Epithelial cell of prostate (primary cell): ENCODE measurements at regions not wholly inside any gene's neighbourhood (a gene's known extent, or its start where the extent isn't known, plus 50 kb on each side); places are given as distances from the start of the nearest gene placed in this dataset.

ENCODE experiments used
- DNase-seq: peaks from one replicate; pipeline ENCODE4 v3.0.0-alpha.2; 2011; ENCODE audit warnings: low read depth, low spot score
- H3K27ac ChIP-seq: fragments of 450-650 bp; 2 replicates; pipeline ENCODE4 v1.5.1; 2017; ENCODE audit warnings: mild to moderate bottlenecking

DNA sequence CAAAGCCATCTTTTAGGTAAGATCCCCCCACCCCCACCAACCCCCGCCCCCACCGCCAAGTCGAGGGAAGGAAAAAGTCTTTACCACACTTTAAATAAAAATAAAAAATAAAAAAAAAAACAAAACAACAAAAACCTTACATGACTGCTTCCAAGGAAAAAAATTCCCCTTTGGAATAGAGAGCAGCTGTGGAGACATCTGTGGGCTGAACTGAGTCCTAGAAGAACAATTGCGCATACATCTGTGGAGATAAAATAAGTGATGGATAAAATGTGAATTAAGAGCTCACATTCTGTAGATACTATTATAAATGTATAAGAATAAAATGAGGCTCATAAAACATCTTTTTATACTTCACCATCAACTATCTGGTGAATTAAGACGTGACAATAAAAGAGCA is 601.7 kb upstream of the AGTR1 start:
- DNase-seq, result no peak
- no peak overlapping the region for H3K27ac ChIP-seq

DNA sequence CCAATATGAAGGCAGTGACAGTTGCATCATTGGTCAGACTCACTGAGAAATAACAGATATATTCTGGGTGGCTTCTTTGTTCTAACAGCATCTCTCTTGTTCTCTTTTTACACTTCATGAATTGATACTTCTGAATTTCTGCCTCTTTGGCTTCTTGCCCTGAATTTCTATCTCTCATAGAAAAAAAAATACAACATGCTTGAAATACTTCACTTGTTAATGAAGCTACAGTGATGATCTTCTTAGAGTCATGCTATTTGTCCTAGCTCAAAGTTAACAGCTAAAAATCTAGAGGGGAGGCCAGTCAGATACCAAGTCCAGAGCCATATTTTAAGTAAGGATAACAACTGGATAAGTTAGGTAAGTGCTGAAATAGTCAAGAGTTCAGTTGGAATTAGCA is 597.2 kb upstream of the AGTR1 start:
- H3K27ac ChIP-seq, result no peak overlapping the region
- DNase-seq, result no peak

DNA sequence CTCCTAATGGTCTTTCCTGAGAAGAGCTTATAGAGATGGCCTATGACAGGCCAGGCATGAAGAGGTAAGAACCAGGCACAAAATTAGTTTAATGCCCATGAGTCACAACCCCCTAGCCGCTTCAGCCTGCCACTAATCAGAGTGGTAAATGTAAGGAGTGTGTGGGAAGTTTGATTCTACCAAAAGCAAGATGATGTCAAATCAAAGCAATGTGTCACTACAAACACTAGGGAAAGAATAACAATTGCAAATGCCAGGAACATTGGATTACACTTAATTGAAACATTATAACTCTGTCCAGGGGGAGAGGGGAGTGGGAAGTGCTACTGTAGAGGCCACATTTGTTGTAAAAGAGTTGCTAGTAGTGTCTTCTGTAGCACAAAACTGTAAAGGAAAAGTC is 596.6 kb upstream of the AGTR1 start:
- H3K27ac ChIP-seq, result no peak overlapping the region
- no peak for DNase-seq

DNA sequence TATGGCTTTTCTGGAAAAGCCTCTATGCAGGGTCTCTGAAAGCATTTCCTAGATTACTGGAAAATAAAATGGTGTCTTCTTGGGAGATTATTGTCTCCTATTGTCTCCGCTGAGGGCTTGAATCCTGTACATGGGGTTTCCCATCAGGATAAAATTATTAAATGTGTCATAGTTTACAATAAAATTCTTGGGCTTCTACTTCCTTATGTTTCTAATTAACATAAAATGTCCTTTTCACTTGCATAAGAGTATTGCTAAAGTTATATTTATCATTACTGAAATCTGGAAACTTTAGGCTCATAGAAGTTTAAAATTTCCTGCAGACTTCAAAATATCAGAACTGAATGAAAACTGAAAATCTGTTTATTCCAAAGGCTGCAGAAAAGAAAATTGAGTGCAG is 595.5 kb upstream of the AGTR1 start:
- no peak overlapping the region for H3K27ac ChIP-seq
- DNase-seq, result no peak

DNA sequence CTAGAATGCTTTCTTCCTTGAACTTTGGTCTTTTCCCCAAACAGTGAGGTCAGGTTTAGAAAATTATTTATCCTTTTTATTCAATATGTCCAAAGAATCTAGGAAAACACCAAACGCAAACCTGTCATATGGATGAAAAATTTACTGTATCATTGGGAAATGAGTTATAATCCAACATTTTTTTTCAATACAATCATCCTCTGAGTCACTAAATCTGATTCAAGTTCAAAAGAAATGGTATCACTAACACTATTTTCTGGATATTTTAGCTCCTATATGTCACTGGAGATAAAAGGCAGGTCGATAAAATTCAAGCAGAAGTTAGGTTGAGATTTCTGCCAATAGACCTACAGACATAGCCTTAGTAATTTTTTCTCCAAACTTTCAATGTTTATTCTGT is 591.6 kb upstream of the AGTR1 start:
- DNase-seq, result no peak
- H3K27ac ChIP-seq, result no peak overlapping the region

DNA sequence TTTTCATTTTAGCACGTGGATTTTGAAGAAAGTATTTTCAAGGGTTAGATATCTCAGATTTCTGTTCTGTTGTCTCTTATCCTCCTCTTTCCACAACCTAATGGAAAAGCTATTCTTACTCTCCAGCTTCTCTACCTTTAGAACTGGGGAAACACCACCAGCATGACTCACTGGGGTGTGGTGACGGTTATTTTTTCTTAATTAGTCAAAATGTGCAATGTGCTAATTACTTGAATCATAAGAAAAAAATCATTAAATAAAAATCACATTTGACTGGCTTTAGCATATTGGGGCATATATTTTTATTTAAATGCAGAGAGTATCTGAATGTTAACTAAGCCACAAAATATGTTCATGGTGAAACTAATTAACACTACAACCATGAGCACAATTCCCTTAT is 570.7 kb upstream of the AGTR1 start:
- no peak for DNase-seq
- H3K27ac ChIP-seq, result no peak overlapping the region

DNA sequence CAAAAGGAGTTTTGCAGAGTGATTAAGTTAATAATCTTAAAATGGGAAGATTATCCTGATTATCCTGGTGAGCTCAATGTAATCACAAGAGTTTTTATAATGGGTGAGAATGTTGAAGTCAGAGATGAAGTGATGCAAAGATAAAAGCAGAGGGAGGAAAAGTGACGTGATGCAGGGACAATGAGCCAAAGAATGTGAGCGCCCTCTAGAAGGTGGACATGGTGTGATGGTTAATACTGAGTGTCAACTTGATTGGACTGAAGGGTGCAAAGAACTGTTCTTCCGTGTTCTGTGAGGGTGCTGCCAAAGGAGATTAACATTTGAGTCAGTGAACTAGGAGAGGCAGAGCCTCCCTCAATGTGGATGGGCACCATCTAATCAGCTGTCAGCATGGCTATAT is 569.6 kb upstream of the AGTR1 start:
- DNase-seq, result no peak
- no peak overlapping the region for H3K27ac ChIP-seq

DNA sequence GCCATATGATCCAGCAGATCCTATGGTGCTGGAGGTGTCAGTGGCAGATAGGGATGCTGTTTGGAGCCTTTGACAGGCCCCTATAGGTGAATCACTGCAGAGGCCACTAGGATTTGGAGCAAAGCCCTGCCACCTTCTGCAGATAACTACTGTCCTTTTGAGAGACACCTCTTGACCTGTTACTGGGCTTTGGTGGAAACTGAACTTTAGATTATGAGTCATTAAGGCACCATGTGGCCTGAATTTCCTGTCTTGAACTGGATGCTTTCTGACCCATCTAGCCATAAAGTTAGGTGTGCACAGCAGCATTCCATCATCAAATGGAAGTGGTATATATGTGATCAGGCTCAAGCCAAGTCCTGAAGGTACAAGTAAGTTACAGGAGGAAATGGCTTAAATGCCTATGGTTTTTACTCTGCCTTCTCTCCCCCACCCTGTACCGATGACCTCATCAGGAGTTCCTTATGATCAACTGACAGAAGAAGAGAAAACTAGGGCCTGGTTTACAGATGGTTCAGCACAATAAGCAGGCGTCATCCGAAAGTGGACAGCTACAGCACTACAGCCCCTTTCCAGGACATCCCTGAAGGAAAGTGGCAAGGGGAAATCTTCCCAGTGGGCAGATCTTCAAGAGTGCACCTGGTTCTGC is 565.6 kb upstream of the AGTR1 start:
- H3K27ac ChIP-seq, result no peak overlapping the region
- DNase-seq, result no peak

DNA sequence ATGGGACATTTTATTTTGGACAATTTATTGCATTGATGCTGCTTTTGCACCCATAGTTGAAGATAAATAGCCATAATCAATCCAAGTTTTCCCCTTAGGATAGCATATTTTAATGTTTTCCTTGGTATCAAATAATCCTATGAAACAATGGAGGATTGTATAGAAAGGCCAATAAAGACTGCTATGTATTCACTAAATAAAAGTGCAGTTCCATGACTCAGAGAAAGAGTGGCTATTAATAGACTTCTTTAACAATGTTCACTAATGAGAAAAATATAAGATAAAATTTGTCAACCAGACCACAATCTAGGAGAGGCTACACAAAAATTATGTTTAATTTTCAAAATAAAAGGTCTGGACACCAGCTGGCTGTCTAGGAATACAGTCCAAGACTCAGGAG is 560.9 kb upstream of the AGTR1 start:
- DNase-seq, result no peak
- no peak overlapping the region for H3K27ac ChIP-seq

DNA sequence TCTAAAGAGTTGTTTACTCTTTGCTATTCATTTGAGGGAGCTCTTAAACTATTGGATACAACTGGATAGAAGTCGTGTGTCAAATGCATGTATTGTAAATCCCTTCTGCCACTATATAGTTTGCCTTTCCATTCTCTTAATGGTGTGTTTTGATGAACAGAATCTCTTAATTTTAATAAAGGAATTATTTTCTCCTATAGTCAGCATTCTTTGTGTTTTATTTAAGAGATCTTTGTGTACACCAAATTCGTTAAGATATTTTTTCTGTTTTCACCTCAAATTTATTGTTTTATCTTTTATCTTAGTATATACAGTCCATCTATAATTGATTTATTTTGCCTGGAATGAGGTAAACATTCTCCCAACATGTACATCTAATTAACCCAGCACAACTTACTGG is 551.5 kb upstream of the AGTR1 start:
- no peak for DNase-seq
- H3K27ac ChIP-seq, result no peak overlapping the region

DNA sequence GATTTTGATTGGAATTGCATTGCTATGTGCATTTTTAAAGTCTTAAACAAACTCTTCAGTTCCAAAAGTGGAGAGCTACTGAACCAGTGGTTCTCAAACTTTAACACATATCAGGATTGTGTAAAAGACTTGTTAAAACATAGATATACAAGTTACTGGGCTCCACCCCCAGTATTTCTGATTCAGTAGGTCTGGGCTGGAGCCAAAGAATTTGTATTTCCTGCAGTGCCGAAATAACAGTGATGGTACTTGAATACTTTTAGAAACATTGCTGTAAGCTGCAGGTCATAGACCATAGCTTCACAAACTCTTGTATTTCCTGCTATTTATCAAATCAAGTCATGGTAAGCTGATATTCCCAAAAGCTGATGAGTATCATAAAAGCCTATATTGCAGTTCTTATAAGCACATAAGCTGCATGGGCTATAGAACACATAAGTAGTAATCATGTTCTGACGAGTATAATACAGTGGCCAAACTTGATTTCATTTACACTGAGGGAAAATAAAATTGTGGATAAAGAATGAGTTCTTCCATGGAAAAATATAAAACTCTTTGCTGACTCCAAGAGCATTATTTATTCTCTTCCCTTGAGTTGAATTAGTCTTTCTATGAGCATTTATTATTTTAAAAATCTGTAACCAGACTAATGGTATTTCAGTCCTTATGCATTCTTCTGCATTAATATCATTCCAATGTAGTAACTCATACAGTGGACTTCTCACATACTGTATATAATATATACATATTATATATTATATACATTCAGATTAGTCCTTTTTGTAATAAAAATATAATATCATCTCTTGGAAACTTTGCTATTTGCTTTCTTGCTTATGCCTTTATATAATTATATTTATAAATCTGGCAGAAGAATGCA is 550.5 kb upstream of the AGTR1 start:
- H3K27ac ChIP-seq, result no peak overlapping the region
- no peak for DNase-seq

DNA sequence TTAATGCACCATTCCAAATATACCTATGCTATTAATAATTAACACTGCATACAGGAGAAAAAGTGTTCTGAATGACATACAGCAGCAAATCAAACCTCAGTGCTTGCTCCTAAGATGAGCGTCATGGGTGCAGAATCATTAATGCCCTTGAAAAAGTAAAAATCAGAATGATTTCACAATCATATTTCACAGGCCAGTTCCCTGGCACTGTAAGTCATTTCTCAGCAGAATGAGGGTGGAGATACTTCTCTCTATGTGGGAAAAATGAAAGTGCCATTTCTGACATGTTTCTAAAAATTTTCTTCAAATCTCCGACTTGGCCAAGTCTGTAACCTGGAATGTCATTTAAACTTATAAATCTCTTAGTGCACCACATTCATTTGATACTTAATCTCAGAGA is 549.8 kb upstream of the AGTR1 start:
- no peak overlapping the region for H3K27ac ChIP-seq
- DNase-seq, result no peak

DNA sequence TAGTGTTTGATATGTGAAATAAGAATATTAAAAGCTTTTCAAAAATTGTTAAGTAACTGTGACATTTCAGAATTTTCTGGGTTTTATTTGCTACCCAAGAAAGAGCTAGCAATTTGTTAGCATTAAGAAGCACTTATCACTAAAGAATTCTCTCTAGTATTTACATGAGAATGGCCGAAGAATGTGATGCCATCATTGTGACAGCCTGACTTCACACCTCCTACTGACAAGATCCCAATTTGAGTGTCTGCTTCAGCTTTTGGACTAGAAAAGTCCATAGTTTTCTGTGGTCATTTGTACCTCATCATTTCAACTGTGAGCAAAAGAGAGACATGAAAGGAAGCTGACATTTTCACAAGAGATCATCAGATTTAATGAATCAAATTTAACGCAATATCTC is 548.1 kb upstream of the AGTR1 start:
- DNase-seq, result no peak
- no peak overlapping the region for H3K27ac ChIP-seq

DNA sequence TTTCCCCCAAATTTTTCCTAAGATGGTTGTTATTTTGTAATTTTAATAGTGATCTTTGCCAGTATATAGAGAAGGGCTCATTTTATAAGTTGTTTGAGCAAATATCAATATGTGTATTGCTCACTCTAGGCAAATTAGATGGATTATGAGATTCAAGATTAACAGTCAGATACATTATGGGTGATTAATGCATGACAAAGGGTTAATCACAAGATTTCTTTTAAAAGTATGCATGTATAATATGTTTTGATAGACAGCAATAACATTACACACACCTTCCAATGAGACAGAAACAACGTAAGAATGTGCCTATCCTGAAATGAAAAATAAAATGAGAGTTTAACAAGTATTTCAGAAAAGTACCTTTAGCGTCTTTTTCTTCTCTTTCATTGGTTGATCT is 547.6 kb upstream of the AGTR1 start:
- no peak overlapping the region for H3K27ac ChIP-seq
- no peak for DNase-seq

DNA sequence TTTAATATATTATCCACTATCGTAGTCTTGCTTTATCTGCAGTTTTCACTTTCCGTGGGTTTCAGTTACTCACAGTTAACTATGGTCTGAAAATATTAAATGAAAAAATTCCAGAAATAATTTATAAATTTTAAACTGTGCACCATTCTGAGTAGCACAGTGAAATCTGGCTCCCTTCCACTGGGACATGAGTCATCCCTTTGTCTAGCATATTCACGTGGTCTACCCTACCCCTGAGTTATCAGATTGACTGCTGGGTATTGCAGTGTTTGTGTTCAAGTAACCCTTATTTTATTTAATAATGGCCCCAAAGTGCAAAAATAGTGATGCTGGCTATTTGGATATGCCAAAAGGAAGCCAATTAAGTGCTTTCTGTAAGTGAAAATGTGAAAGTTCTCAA is 539.5 kb upstream of the AGTR1 start:
- H3K27ac ChIP-seq, result no peak overlapping the region
- peak; percentile 45 for DNase-seq

DNA sequence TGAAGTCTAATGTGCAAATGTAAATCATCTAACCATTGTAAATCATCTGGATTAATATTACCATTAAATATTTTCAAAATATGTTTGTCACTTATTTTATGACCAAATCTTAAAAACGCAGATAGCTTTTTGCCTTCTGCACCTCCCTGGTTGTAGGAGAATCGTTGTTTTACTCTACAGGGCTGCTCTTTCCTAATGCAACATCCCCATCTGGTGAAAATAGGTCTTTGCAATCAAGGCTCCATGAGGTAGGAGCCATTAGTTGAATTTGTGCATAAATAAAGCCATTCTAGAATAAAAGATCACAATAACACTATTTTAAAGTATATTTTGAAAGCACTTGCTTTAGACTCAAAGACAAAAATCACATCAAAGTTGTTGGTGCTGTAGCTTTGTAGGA is 535.6 kb upstream of the AGTR1 start:
- no peak for DNase-seq
- H3K27ac ChIP-seq, result no peak overlapping the region

DNA sequence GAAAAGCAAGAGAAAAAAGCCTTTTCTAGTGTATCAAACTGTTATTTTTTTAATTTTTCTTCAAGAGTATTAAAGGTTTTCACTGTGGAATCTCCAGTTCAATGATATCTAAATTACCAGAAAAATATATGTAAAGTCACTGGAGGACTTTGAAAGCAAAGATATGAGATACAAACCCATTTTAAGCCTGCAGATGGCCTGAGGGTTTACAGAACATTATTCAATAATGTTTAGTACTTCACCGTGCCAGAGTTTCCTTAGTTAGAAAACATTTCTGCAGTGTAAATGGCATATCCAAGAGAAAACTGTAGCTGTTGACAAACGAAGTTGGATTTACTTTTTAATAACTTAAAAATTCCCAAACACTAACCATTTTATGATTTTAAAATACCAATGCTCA is 529.4 kb upstream of the AGTR1 start:
- no peak overlapping the region for H3K27ac ChIP-seq
- no peak for DNase-seq

DNA sequence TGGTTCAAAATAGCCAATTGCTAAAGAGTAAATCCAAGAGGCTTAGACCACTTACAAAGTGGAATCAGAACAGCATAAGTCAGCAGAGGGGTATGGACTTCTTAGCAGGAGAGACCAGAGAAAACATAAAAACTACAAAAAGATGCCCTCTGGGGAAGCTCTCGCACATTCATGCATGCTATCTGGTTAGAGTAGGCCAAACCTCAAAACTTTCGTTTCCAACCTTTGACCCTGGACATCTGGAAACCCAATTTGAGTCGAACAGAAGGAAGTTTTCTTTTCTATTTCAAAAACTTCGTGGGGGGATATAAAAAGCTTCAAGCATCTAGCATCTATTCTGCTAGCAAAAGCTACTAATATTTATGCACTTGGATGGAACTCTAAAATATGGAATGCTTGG is 523.9 kb upstream of the AGTR1 start:
- no peak overlapping the region for H3K27ac ChIP-seq
- no peak for DNase-seq

DNA sequence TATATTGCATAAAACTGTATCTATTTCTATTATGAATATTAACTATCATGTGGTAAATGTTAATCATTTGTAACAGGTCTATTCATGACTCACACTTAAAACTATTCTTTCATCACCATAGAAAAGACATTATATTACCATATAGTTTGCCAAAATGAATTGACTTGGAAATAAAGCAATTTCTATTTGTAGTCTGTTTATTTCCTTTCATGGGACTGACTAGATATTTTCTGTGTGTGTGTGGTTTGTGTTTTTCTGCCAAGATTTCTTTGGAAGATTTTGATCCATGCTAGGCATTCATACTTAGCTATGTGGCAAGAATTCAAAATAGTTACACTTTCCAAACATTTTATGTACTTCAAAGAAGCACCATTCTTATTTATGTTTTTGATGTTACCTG is 522.5 kb upstream of the AGTR1 start:
- no peak overlapping the region for H3K27ac ChIP-seq
- DNase-seq, result no peak

DNA sequence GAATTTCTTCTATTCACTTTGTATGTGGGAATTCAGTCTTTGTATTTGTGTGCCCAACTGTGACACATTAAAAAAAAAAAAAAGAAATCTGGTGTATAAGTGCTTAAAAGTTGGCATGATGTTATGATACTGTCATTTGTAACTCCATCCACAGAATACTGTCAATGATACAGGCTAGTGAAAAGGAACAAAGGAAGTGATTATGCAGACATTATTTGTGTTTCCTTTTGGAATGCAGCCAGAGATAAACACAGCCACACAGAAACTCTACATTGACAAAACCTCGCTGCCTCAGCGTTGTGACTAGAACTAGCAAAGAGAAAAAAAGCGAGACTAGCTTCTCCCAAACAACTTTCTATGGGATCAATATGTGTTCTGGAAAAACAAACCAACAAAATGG is 519.2 kb upstream of the AGTR1 start:
- DNase-seq, result peak; percentile 8
- no peak overlapping the region for H3K27ac ChIP-seq

DNA sequence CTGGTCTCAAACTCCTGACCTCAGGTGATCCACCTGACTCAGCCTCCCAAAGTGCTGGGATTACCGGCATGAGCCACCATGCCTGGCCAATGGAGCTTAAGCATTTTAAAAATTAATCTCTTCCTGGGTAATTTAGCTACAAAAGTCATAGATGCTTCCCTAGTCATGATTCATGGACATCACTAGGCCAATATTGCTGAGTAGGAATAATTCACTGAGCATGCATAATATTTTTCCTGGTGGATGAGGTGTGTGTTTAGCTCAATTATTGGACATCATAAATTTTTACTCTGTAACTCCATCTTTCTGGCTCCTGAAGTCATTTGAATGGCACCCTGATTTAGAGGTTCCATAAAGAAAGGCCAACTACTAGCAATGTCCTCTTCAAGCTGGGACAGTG is 512.9 kb upstream of the AGTR1 start:
- no peak for DNase-seq
- no peak overlapping the region for H3K27ac ChIP-seq

DNA sequence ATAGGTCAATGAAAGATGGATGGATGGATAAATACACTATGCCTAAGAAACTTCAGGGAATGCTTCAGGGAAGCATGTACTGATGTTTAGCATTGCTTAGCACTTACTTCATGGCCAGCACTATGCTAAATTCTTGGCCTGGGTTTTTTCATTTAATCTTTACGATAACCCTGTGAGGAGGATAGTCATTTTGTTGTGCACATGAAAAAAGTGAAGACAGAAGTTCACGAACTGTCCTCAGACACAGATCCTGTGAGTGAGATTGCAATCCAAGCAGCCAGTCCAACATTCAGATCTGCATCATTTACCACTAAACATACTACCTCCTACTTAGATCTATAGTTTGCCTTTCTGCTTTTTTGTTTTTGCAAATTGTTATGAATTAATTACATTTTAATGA is 510.8 kb upstream of the AGTR1 start:
- H3K27ac ChIP-seq, result no peak overlapping the region
- no peak for DNase-seq
